Transverse colon (tissue), 4 donors: ENCODE measurements at regions not wholly inside any gene's neighbourhood (a gene's known extent, or its start where the extent isn't known, plus 50 kb on each side); places are given as distances from the start of the nearest gene placed in this dataset.
"Not testable (repeated sequence)": the region's sequence is repeated elsewhere in the genome, so short reads cannot be mapped to it uniquely, and the experiment has no call there.

ENCODE experiments used
- EP300 ChIP-seq: sonication (generic); formaldehyde crosslinking; IDR thresholded peaks from one replicate; pipeline ENCODE4 v1.6.1; 2017; ENCODE audit warnings: antibody characterized with exemption, low read depth
- POLR2A ChIP-seq: fragments of 450-650 bp; IDR thresholded peaks from one replicate; pipeline ENCODE4 v1.6.1; 2016; ENCODE audit warnings: antibody characterized with exemption, mild to moderate bottlenecking, moderate library complexity
- POLR2AphosphoS5 ChIP-seq, 3 donors: sonication (generic); formaldehyde crosslinking; IDR thresholded peaks; one replicate each; pipeline ENCODE4 v1.6.1; 2016; ENCODE audit warnings: antibody characterized with exemption in 3 of 3
- TF ChIP-seq, protein P1 (sequence below), 5 experiments: fragments of 200-600 bp in 3 of 5; fragments of 450-650 bp in 2 of 5; sonication (generic) in 3 of 5; IDR thresholded peaks; 1 replicate in 2 of 5; 2 replicates in 3 of 5; pipeline ENCODE4 v1.5.1; 2016 to 2017; ENCODE audit warnings: antibody characterized with exemption in 5 of 5, inconsistent platforms in 3 of 5, mild to moderate bottlenecking in 2 of 5, moderate library complexity in 1 of 5

DNA sequence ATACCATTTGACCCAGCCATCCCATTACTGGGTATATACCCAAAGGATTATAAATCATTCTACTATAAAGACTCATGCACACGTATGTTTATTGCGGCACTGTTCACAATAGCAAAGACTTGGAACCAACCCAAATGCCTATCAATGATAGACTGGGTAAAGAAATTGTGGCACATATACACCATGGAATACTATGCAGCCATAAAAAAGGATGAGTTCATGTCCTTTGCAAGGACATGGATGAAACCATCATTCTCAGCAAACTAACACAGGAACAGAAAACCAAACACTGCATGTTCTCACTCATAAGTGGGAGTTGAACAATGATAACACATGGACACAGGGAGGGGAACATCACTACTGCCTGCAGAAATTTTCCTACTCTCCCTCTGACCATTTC, 90.0 kb downstream of the HLX start:
- TF ChIP-seq, protein P1, sequence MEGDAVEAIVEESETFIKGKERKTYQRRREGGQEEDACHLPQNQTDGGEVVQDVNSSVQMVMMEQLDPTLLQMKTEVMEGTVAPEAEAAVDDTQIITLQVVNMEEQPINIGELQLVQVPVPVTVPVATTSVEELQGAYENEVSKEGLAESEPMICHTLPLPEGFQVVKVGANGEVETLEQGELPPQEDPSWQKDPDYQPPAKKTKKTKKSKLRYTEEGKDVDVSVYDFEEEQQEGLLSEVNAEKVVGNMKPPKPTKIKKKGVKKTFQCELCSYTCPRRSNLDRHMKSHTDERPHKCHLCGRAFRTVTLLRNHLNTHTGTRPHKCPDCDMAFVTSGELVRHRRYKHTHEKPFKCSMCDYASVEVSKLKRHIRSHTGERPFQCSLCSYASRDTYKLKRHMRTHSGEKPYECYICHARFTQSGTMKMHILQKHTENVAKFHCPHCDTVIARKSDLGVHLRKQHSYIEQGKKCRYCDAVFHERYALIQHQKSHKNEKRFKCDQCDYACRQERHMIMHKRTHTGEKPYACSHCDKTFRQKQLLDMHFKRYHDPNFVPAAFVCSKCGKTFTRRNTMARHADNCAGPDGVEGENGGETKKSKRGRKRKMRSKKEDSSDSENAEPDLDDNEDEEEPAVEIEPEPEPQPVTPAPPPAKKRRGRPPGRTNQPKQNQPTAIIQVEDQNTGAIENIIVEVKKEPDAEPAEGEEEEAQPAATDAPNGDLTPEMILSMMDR (IDR thresholded peaks at IDR 0.05), result not testable (repeated sequence)
- TF ChIP-seq POLR2A; POLR2AphosphoS5 (IDR thresholded peaks at IDR 0.05); EP300: not testable (repeated sequence)
